Lung (tissue), 11 donors: ENCODE measurements at regions not wholly inside any gene's neighbourhood (a gene's known extent, or its start where the extent isn't known, plus 50 kb on each side); places are given as distances from the start of the nearest gene placed in this dataset.
A peak's percentile ranks its signal among the peaks of the same experiment; 100 is the strongest.

Source experiments
- ATAC-seq: fragments of 200-7000 bp; cut with Tn5 transposase; one replicate; pipeline ENCODE4 v1.9.1; 2020; ENCODE audit warnings: moderate number of reproducible peaks; ENCODE audit not compliant: insufficient read depth, low FRiP score
- DNase-seq, 3 donors: peaks; one replicate each; pipeline ENCODE4 v3.0.0-alpha.2; 2013 to 2017
- H3K27ac ChIP-seq, 2 donors: one replicate each; pipeline ENCODE4 v1.5.1; 2013; ENCODE audit warnings: mild to moderate bottlenecking in 2 of 2, moderate library complexity in 2 of 2, control low read depth in 1 of 2, inconsistent platforms in 1 of 2, low read depth in 1 of 2, low read length in 1 of 2
- H3K27me3 ChIP-seq, 3 donors: one replicate each; pipeline ENCODE4 v1.5.1; 2013; ENCODE audit warnings: low read length in 2 of 3; ENCODE audit not compliant: control insufficient read depth in 3 of 3, insufficient read depth in 3 of 3
- H3K36me3 ChIP-seq, 4 donors: one replicate each; pipeline ENCODE4 v1.5.1; 2013; ENCODE audit warnings: low read length in 4 of 4, mild to moderate bottlenecking in 1 of 4, moderate library complexity in 1 of 4; ENCODE audit not compliant: control insufficient read depth in 4 of 4, insufficient read depth in 4 of 4
- H3K4me1 ChIP-seq, 5 donors: one replicate each; pipeline ENCODE4 v1.5.1; 2013; ENCODE audit warnings: low read length in 5 of 5, mild to moderate bottlenecking in 2 of 5, moderate library complexity in 1 of 5; ENCODE audit not compliant: control insufficient read depth in 5 of 5, insufficient read depth in 5 of 5
- H3K4me3 ChIP-seq: one replicate; pipeline ENCODE4 v1.5.1; 2013; ENCODE audit warnings: mild to moderate bottlenecking, control low read depth, moderate library complexity
- H3K9ac ChIP-seq, 2 donors: one replicate each; pipeline ENCODE4 v1.5.1; 2013; ENCODE audit warnings: low read length in 2 of 2, control low read depth in 1 of 2; ENCODE audit not compliant: insufficient read depth in 1 of 2
- H3K9me3 ChIP-seq, 4 donors: one replicate each; pipeline ENCODE4 v1.5.1; 2013; ENCODE audit warnings: low read length in 3 of 4, mild to moderate bottlenecking in 1 of 4, moderate library complexity in 1 of 4; ENCODE audit not compliant: control insufficient read depth in 4 of 4, insufficient read depth in 3 of 4
- CTCF ChIP-seq: IDR thresholded peaks from 2 replicates; pipeline ENCODE4 v1.5.1; 2012; ENCODE audit warnings: mild to moderate bottlenecking; ENCODE audit errors: control extremely low read depth, extremely low read depth
- WGBS, 2 donors: extraction: QIAGEN DNeasy Blood & Tissue Kit; methylation state at CpG; one replicate each; pipeline ENCODE4 v1.1.7; 2013; 5-methylcytosine and 5-hydroxymethylcytosine counted together
- donor health status: control.
- donor health status: control.
- donor health status: Bipolar disorder and iron deficiency.
- donor health status: healthy.
- donor health status: DM: yes; HTN: yes; CAD: no.

- Histone ChIP-seq H3K27ac (no peak overlapping the region), H3K9ac (no peak overlapping the region), H3K27me3 (no peaks in the 10 kb centered on the region), H3K4me1 (no peaks in the 10 kb centered on the region), H3K9me3 (no peaks in the 10 kb centered on the region), H3K4me3 (no peak overlapping the region), H3K36me3 (no peaks in the 10 kb centered on the region)
- DNase-seq = no peak
- WGBS, 2 donors = 87% methylated on average over 4 of the region's 4 CpGs
- no peak for TF ChIP-seq CTCF
- ATAC-seq = no peak
Observed at GRCh38 chr18:2139691-2140090, 431.6 kb downstream of the METTL4 start.

GRCh38 chr18:2143636-2144035 is 427.7 kb downstream of the METTL4 start:
- H3K4me1 ChIP-seq = peaks cover 0 to 7% (median 0%) of the 10 kb centered on the region in 5 donors
- no peak for TF ChIP-seq CTCF
- H3K27ac ChIP-seq = no peak overlapping the region
- no peak overlapping the region for H3K4me3 ChIP-seq
- WGBS, 2 donors = 55 to 78% methylated on average over 1 of the region's 1 CpG
- H3K27me3 ChIP-seq = no peaks in the 10 kb centered on the region
- DNase-seq (peak in 1 of 3 donors; percentile 10), ATAC-seq (no peak)
- H3K9ac ChIP-seq = no peak overlapping the region
- no peaks in the 10 kb centered on the region for H3K9me3 ChIP-seq
- H3K36me3 ChIP-seq = no peaks in the 10 kb centered on the region

- no peak for DNase-seq
- no peaks in the 10 kb centered on the region for H3K9me3 ChIP-seq
- no peak overlapping the region for H3K4me3 ChIP-seq
- no peaks in the 10 kb centered on the region for H3K36me3 ChIP-seq
- WGBS, 2 donors = 75 to 90% methylated on average over 3 of the region's 3 CpGs
- no peak overlapping the region for H3K27ac ChIP-seq
- no peak for ATAC-seq
- H3K27me3 ChIP-seq = no peaks in the 10 kb centered on the region
- peaks cover 0 to 7% (median 0%) of the 10 kb centered on the region in 5 donors for H3K4me1 ChIP-seq
- no peak for TF ChIP-seq CTCF
- no peak overlapping the region for H3K9ac ChIP-seq
Observed at GRCh38 chr18:2144811-2145210, 426.5 kb downstream of the METTL4 start.

DNA sequence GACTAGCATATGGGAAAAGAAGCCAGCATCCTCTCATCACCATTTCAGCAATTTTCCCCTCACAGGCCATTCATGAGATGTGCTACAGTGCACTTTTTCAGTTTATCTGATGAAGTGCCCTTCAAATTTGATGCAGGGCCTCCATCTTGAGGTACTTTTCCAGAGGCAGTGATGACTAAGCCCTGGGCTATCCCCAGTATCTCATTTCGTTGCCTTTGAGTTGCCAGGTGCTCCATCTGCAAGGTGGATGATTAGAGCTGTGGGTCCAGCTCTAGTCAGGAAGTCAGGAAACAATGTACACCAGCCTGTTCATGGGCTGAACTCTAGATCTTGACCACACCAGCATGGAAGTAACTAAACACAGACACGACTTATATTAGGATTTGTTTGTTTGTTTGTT is 425.2 kb downstream of the METTL4 start:
- no peaks in the 10 kb centered on the region for H3K36me3 ChIP-seq
- WGBS, 2 donors = 63 to 79% methylated on average over 2 of the region's 2 CpGs
- H3K9ac ChIP-seq = no peak overlapping the region
- no peak for DNase-seq
- H3K9me3 ChIP-seq = no peaks in the 10 kb centered on the region
- H3K4me1 ChIP-seq = peaks cover 0 to 7% (median 0%) of the 10 kb centered on the region in 5 donors
- ATAC-seq = no peak
- H3K4me3 ChIP-seq = no peak overlapping the region
- H3K27me3 ChIP-seq = no peaks in the 10 kb centered on the region
- H3K27ac ChIP-seq = no peak overlapping the region
- no peak for TF ChIP-seq CTCF
